Rectal smooth muscle tissue (tissue), 1 donor: ENCODE measurements at regions not wholly inside any gene's neighbourhood (a gene's known extent, or its start where the extent isn't known, plus 50 kb on each side); places are given as distances from the start of the nearest gene placed in this dataset.

Source experiments
- H3K27ac ChIP-seq: one replicate; pipeline ENCODE4 v1.7.0; 2013; ENCODE audit warnings: low read depth, low read length, inconsistent platforms
- H3K27me3 ChIP-seq: one replicate; pipeline ENCODE4 v1.7.0; 2013; ENCODE audit warnings: low read length; ENCODE audit not compliant: control insufficient read depth, insufficient read depth
- H3K36me3 ChIP-seq: one replicate; pipeline ENCODE4 v1.7.0; 2013; ENCODE audit warnings: low read length; ENCODE audit not compliant: control insufficient read depth, insufficient read depth
- H3K4me1 ChIP-seq: one replicate; pipeline ENCODE4 v1.7.0; 2013; ENCODE audit warnings: low read length; ENCODE audit not compliant: control insufficient read depth, insufficient read depth
- H3K4me3 ChIP-seq: one replicate; pipeline ENCODE4 v1.7.0; 2013; ENCODE audit warnings: low read length
- H3K9ac ChIP-seq: one replicate; pipeline ENCODE4 v1.7.0; 2013; ENCODE audit warnings: low read length

DNA sequence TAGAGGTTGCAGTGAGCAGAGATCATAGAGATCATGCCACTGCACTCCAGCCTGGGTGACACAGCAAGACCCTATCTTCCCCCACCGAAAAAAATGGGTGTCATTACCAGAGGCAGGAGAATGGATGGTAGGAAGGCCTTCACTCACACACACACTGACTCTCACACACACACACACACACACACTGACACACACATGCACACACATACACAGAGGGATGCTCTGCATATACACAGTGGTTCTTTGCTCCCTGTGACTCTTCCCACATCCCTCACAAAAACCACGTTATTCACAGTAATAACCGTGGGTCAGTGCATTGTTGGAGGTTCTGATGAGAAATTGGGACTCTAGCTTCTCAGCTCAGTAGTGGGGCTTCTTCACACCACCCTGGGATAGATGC, 300.2 kb upstream of the N4BP1 start:
- Histone ChIP-seq H3K27ac (no peak overlapping the region), H3K4me1 (no peaks in the 10 kb centered on the region), H3K4me3 (no peak overlapping the region), H3K9ac (no peak overlapping the region), H3K27me3 (no peaks in the 10 kb centered on the region), H3K36me3 (no peaks in the 10 kb centered on the region)

GRCh38 chr16:48909231-48909630, 299.3 kb upstream of the N4BP1 start:
- Histone ChIP-seq H3K27me3 (no peaks in the 10 kb centered on the region), H3K4me1 (no peaks in the 10 kb centered on the region), H3K9ac (no peak overlapping the region), H3K27ac (no peak overlapping the region), H3K4me3 (no peak overlapping the region), H3K36me3 (no peaks in the 10 kb centered on the region)

- no peaks in the 10 kb centered on the region for H3K4me1 ChIP-seq
- H3K4me3 ChIP-seq = no peak overlapping the region
- H3K36me3 ChIP-seq = no peaks in the 10 kb centered on the region
- no peak overlapping the region for H3K27ac ChIP-seq
- no peak overlapping the region for H3K9ac ChIP-seq
- no peaks in the 10 kb centered on the region for H3K27me3 ChIP-seq
These were observed 298.1 kb upstream of the N4BP1 start for GRCh38 chr16:48907906-48908634.

- no peak overlapping the region for H3K4me3 ChIP-seq
- no peaks in the 10 kb centered on the region for H3K36me3 ChIP-seq
- no peak overlapping the region for H3K27ac ChIP-seq
- no peak overlapping the region for H3K9ac ChIP-seq
- no peaks in the 10 kb centered on the region for H3K4me1 ChIP-seq
- no peaks in the 10 kb centered on the region for H3K27me3 ChIP-seq
These were observed 295.9 kb upstream of the N4BP1 start for GRCh38 chr16:48905632-48906505.

DNA sequence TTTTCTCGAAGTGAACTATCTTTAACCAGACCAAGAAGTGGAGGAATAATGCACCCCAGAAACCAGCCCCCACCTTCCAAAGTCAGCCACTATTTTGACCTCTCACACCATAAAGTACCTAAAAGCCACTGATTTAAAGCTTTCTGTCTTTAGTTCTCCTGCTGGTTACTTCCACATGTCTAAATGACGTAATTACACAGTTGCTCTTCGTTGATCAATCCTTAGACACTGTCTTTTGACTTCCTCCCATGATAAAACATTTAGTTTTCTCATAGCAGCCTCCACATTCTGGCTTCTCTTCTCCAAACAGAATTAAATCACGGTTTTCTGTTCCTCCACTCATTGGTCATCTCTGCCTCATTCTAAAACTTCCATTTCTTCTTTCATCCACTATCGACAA, 294.4 kb upstream of the N4BP1 start:
- no peak overlapping the region for H3K9ac ChIP-seq
- H3K27ac ChIP-seq = no peak overlapping the region
- H3K4me1 ChIP-seq = no peaks in the 10 kb centered on the region
- no peaks in the 10 kb centered on the region for H3K27me3 ChIP-seq
- H3K36me3 ChIP-seq = no peaks in the 10 kb centered on the region
- H3K4me3 ChIP-seq = no peak overlapping the region

GRCh38 chr16:48903039-48903438, 293.1 kb upstream of the N4BP1 start:
- Histone ChIP-seq H3K4me1 (no peaks in the 10 kb centered on the region), H3K9ac (no peak overlapping the region)

DNA sequence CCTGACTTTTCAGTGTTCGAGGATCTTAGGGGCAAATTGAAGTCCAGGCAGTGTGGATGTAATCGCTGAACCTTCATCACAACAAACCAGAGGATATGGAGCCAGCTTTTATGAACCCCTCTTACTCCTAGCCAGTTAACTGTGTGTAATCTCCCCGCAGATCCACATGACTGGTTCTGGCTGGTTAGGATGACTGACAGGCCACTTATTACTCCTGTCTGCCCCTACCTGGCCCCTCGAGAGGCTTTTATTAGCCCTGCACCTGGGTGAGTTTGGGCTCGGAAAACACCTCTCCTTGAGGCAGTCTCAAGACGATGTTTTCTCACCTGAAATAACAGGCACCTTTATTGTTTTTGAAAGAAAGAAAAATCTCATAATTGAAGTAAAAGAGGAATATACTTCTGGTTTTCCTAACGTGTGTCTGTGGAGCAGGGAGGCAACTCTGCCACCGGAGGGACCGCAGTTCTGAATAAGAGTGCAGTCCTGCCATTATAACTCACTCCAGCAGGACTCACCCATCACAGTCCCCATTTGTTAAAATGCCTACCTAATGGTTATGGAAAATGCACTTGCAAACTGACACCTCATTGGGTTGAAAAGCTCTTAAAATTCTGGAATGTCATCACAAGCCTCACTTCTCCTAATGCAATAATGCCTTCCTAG, 291.9 kb upstream of the N4BP1 start:
- no peak overlapping the region for H3K27ac ChIP-seq
- no peak overlapping the region for H3K4me3 ChIP-seq
- no peaks in the 10 kb centered on the region for H3K4me1 ChIP-seq
- H3K36me3 ChIP-seq = no peaks in the 10 kb centered on the region
- H3K9ac ChIP-seq = no peak overlapping the region
- no peaks in the 10 kb centered on the region for H3K27me3 ChIP-seq

More at GRCh38 chr16:48903039-48903438, 293.1 kb upstream of the N4BP1 start:
- H3K27me3 ChIP-seq = no peaks in the 10 kb centered on the region
- H3K4me3 ChIP-seq = no peak overlapping the region
- no peak overlapping the region for H3K27ac ChIP-seq
- no peaks in the 10 kb centered on the region for H3K36me3 ChIP-seq

DNA sequence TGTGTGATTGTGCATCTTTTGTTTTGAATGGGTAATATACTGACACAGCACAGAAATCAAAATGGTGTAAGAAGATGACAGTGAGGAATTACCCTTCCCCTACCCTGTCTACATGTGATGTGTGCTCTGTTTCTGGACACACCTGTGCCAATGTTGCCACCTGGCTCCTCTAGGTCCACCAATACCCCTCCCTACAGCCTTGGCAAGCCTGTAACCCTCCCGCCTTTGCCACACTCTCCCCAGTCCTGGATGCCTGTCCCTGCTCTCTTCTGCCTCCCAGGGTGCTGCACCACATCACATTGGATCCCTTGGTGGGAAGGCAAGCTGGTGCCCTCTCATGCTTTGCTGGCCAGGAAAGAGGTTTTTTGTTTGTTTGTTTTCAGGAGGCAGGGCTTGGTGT, 289.5 kb upstream of the N4BP1 start:
- H3K27ac ChIP-seq = no peak overlapping the region
- no peaks in the 10 kb centered on the region for H3K36me3 ChIP-seq
- H3K4me3 ChIP-seq = no peak overlapping the region
- no peaks in the 10 kb centered on the region for H3K4me1 ChIP-seq
- no peaks in the 10 kb centered on the region for H3K27me3 ChIP-seq
- H3K9ac ChIP-seq = no peak overlapping the region

DNA sequence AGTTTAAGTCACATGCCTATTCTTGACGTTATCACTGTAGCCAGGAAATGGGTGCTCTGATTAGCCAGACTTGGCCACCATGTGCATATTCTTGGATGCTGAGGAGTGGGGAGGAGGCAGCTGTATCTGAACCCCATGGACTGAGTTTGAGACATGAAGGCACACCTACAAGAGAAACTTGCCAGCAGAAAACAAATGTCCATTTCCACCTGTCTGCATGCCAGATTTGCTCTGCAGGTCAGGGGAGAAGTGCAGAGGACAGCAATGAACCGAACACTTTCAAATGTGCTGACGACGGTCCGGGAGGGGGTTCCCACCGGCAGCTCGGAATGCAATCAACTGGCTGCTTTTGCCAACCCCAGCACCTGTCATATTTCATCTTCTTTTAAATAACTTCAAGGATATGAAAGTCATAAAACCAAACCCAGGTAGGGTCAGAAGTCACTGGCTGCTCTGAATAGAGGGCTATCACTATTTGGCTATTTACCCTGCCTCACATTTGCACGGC, 287.8 kb upstream of the N4BP1 start:
- Histone ChIP-seq H3K9ac (no peak overlapping the region), H3K27ac (no peak overlapping the region), H3K4me1 (no peaks in the 10 kb centered on the region), H3K4me3 (no peak overlapping the region), H3K27me3 (no peaks in the 10 kb centered on the region), H3K36me3 (no peaks in the 10 kb centered on the region)

DNA sequence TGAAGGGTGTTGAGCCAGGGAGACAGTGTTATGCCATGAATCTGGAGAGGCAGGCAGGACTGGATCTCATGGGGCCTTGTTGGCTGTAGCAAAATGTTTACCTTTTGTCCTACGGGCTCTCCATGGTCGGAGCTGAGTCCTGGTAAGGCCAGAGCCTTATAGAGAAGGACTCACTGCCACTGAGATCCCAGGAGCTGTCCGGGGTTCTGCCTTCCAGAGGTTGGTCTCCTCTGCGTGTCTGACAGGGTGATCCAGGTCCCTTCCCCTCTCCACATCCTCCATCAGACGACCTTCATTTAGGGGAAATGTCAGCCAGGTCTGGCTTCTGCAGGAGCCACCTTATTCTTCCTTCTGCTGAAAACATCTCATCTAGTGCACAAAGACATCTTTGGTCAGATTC, 285.2 kb upstream of the N4BP1 start:
- Histone ChIP-seq H3K27me3 (no peaks in the 10 kb centered on the region), H3K9ac (no peak overlapping the region), H3K4me3 (no peak overlapping the region), H3K4me1 (no peaks in the 10 kb centered on the region), H3K36me3 (no peaks in the 10 kb centered on the region), H3K27ac (no peak overlapping the region)

DNA sequence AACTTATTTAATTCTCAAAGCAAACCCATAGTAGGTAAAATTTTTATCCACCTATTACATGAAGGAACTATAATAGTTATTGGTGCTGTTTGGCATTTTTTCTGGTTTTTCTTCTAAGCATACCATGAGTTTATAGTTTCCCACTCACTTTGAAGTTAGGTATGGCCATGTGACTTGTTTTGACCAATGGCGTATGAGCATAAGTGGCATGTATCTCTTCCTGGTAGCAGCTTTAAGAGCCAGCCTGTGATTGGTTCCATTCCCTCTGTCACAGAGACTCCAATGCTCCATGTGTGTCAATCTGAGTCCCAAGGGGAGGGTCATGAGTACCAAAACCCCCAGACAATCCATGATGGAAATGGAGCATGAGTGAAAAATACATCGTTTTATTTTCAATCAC, 282.9 kb upstream of the N4BP1 start:
- H3K27ac ChIP-seq = no peak overlapping the region
- H3K27me3 ChIP-seq = no peaks in the 10 kb centered on the region
- no peaks in the 10 kb centered on the region for H3K36me3 ChIP-seq

GRCh38 chr16:48887646-48888210, 277.7 kb upstream of the N4BP1 start:
- no peaks in the 10 kb centered on the region for H3K27me3 ChIP-seq
- no peak overlapping the region for H3K9ac ChIP-seq
- H3K36me3 ChIP-seq = no peaks in the 10 kb centered on the region
- H3K4me1 ChIP-seq = no peaks in the 10 kb centered on the region
- H3K4me3 ChIP-seq = no peak overlapping the region
- H3K27ac ChIP-seq = no peak overlapping the region

More for the DNA sequence above, 282.9 kb upstream of the N4BP1 start:
- Histone ChIP-seq H3K4me1 (no peaks in the 10 kb centered on the region), H3K9ac (no peak overlapping the region), H3K4me3 (no peak overlapping the region)
